ENCODE measurements at regions not wholly inside any gene's neighbourhood (a gene's known extent, or its start where the extent isn't known, plus 50 kb on each side); places are given as distances from the start of the nearest gene placed in this dataset.
"Not testable (repeated sequence)": the region's sequence is repeated elsewhere in the genome, so short reads cannot be mapped to it uniquely, and the experiment has no call there.

DNA sequence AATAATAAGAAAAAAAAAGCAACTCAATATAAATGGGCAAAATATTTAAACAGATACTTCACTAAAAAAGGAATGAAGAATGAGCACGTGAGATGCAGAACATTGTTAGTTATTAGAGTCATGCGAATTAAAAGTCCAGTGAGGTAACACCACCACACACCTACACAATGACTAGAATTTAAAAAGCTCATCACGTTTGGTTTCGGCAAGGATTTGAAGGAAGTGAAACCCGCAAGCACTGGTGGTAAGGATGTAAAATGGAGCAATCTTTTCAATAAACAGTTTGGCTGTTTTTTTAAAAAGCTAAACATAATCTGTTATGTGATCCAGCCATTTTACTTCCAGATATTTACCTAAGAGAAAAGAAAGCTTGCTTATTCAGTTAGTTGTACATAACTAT, 1181.6 kb upstream of the CELF4 start:
- Histone ChIP-seq H3K4me1 (ENCODE audit: insufficient read depth, low read length, severe bottlenecking) (no peaks in the 10 kb centered on the region), H3K4me2 (ENCODE audit: low read length) (no peak overlapping the region), H3K4me3 (ENCODE audit: low read depth, low read length, poor library complexity, severe bottlenecking) (no peak overlapping the region), H2AFZ (ENCODE audit: low read length) (no peak overlapping the region), H3K79me2 (ENCODE audit: insufficient read depth, low read length) (no peaks in the 10 kb centered on the region), H3K9ac (ENCODE audit: low read length) (no peak overlapping the region), H3K27ac (ENCODE audit: low read depth, low read length, poor library complexity, severe bottlenecking) (no peak overlapping the region), H4K20me1 (ENCODE audit: insufficient read depth, low read length) (no peaks in the 10 kb centered on the region), H3K9me3 (ENCODE audit: low read length) (no peaks in the 10 kb centered on the region), H3K36me3 (ENCODE audit: insufficient read depth, low read length) (no peaks in the 10 kb centered on the region), H3F3A (ENCODE audit: insufficient read depth, low read length) (no peaks in the 10 kb centered on the region), H3K9me2 (ENCODE audit: low read depth, low read length) (no peaks in the 10 kb centered on the region), H3K27me3 (ENCODE audit: insufficient read depth, low read length) (no peaks in the 10 kb centered on the region)
- TF ChIP-seq, protein P1, sequence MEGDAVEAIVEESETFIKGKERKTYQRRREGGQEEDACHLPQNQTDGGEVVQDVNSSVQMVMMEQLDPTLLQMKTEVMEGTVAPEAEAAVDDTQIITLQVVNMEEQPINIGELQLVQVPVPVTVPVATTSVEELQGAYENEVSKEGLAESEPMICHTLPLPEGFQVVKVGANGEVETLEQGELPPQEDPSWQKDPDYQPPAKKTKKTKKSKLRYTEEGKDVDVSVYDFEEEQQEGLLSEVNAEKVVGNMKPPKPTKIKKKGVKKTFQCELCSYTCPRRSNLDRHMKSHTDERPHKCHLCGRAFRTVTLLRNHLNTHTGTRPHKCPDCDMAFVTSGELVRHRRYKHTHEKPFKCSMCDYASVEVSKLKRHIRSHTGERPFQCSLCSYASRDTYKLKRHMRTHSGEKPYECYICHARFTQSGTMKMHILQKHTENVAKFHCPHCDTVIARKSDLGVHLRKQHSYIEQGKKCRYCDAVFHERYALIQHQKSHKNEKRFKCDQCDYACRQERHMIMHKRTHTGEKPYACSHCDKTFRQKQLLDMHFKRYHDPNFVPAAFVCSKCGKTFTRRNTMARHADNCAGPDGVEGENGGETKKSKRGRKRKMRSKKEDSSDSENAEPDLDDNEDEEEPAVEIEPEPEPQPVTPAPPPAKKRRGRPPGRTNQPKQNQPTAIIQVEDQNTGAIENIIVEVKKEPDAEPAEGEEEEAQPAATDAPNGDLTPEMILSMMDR (IDR thresholded peaks at IDR 0.05; ENCODE audit: low read length) = no peak
- TF ChIP-seq EZH2 (IDR thresholded peaks at IDR 0.05; ENCODE audit: borderline replicate concordance, low read length) = no peak

DNA sequence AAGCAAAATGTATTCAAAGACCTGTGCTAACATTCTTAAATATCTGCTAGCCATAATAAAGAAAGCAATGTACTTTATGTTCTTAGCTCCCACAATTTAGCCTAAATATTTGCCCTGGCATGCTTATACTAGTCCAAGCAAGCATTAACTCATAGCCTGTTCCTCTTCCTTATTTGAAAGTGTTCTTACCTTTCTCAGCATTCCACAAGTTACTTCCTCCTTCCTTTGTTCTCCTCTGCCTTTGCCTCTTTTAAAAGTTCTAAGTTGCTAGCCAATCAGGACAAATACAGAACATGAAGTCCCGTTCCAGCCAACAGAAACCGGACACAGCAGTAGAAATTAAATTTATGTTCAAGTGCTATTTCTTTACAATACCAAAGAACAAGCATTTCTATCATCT, 1154.6 kb upstream of the CELF4 start:
- not testable (repeated sequence) for H3K9ac ChIP-seq (ENCODE audit: low read length); H2AFZ ChIP-seq (ENCODE audit: low read length); H4K20me1 ChIP-seq (ENCODE audit: insufficient read depth, low read length); H3K9me3 ChIP-seq (ENCODE audit: low read length); H3K27me3 ChIP-seq (ENCODE audit: insufficient read depth, low read length); H3F3A ChIP-seq (ENCODE audit: insufficient read depth, low read length); H3K4me2 ChIP-seq (ENCODE audit: low read length); H3K79me2 ChIP-seq (ENCODE audit: insufficient read depth, low read length); H3K4me1 ChIP-seq (ENCODE audit: insufficient read depth, low read length, severe bottlenecking); H3K36me3 ChIP-seq (ENCODE audit: insufficient read depth, low read length); H3K4me3 ChIP-seq (ENCODE audit: low read depth, low read length, poor library complexity, severe bottlenecking); H3K9me2 ChIP-seq (ENCODE audit: low read depth, low read length); H3K27ac ChIP-seq (ENCODE audit: low read depth, low read length, poor library complexity, severe bottlenecking)

DNA sequence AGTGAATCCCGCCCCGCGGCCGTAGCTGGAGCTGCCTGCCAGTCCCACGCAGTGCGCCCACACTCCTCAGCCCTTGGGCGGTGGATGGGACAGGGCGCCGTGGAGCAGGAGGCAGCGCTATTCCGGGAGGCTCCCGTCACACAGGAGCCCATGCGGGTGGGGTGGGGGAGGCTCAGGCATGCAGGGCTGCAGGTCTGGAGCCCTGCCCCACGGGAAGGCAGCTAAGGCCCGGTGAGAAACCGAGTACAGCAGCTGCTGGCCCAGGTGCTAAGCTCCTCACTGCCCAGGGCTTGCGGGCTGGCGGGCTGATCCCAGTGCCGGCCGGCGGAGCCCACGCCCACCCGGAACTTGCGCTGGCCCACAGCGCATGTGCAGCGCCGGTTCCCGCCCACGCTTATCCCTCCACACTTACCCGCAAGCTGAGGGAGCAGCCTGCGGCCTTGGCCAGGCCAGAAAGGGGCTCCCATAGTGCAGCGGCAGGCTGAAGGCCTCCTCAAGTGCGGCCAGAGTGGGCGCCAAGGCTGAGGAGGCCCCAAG, 1152.8 kb upstream of the CELF4 start:
- Histone ChIP-seq H3K4me1 (ENCODE audit: insufficient read depth, low read length, severe bottlenecking) (no peaks in the 10 kb centered on the region), H3F3A (ENCODE audit: insufficient read depth, low read length) (no peaks in the 10 kb centered on the region), H3K9ac (ENCODE audit: low read length) (no peak overlapping the region), H3K4me2 (ENCODE audit: low read length) (no peak overlapping the region), H3K9me2 (ENCODE audit: low read depth, low read length) (no peaks in the 10 kb centered on the region), H4K20me1 (ENCODE audit: insufficient read depth, low read length) (no peaks in the 10 kb centered on the region), H3K9me3 (ENCODE audit: low read length) (no peaks in the 10 kb centered on the region), H3K4me3 (ENCODE audit: low read depth, low read length, poor library complexity, severe bottlenecking) (no peak overlapping the region), H2AFZ (ENCODE audit: low read length) (no peak overlapping the region), H3K79me2 (ENCODE audit: insufficient read depth, low read length) (no peaks in the 10 kb centered on the region), H3K27ac (ENCODE audit: low read depth, low read length, poor library complexity, severe bottlenecking) (no peak overlapping the region), H3K36me3 (ENCODE audit: insufficient read depth, low read length) (no peaks in the 10 kb centered on the region), H3K27me3 (ENCODE audit: insufficient read depth, low read length) (no peaks in the 10 kb centered on the region)
- TF ChIP-seq, protein P1 (IDR thresholded peaks at IDR 0.05; ENCODE audit: low read length) = no peak
- no peak for TF ChIP-seq EZH2 (IDR thresholded peaks at IDR 0.05; ENCODE audit: borderline replicate concordance, low read length)

DNA sequence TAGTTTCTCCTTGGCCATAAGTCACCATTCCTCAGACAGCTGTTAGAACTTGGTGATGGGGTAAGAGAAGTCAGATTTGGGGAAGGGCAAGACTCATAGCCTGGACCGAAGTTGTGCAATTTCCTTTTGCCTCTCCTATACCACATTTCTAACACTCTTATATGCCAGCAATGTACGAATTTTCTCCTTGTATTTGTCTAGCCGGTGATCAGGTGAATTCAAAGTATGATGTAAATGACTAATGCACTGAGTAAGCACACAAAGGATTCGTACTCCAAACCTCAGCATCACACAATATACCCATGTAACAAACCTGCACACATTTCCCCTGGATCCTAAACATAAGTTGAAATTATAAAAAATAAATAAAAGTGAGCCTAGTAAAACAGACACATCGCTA, 1143.5 kb upstream of the CELF4 start:
- Histone ChIP-seq H3K9me2 (ENCODE audit: low read depth, low read length) (no peaks in the 10 kb centered on the region), H3K27ac (ENCODE audit: low read depth, low read length, poor library complexity, severe bottlenecking) (no peak overlapping the region)
- no peak for TF ChIP-seq EZH2 (IDR thresholded peaks at IDR 0.05; ENCODE audit: borderline replicate concordance, low read length)
- TF ChIP-seq, protein P1 (IDR thresholded peaks at IDR 0.05; ENCODE audit: low read length) = no peak

More for the DNA sequence above, 1143.5 kb upstream of the CELF4 start:
- Histone ChIP-seq H3K4me1 (ENCODE audit: insufficient read depth, low read length, severe bottlenecking) (no peaks in the 10 kb centered on the region), H3K4me3 (ENCODE audit: low read depth, low read length, poor library complexity, severe bottlenecking) (no peak overlapping the region), H3F3A (ENCODE audit: insufficient read depth, low read length) (no peaks in the 10 kb centered on the region), H3K27me3 (ENCODE audit: insufficient read depth, low read length) (no peaks in the 10 kb centered on the region), H3K79me2 (ENCODE audit: insufficient read depth, low read length) (no peaks in the 10 kb centered on the region), H3K36me3 (ENCODE audit: insufficient read depth, low read length) (no peaks in the 10 kb centered on the region), H2AFZ (ENCODE audit: low read length) (no peak overlapping the region), H3K9me3 (ENCODE audit: low read length) (no peaks in the 10 kb centered on the region), H4K20me1 (ENCODE audit: insufficient read depth, low read length) (no peaks in the 10 kb centered on the region), H3K9ac (ENCODE audit: low read length) (no peak overlapping the region), H3K4me2 (ENCODE audit: low read length) (no peak overlapping the region)
